K562 (cell line): ENCODE measurements at regions not wholly inside any gene's neighbourhood (a gene's known extent, or its start where the extent isn't known, plus 50 kb on each side); places are given as distances from the start of the nearest gene placed in this dataset.

ENCODE experiments used
- JUND ChIP-seq, 2 experiments: IDR thresholded peaks; 2 replicates in 1 of 2; 3 replicates in 1 of 2; pipeline ENCODE4 v1.6.1; 2011; ENCODE audit warnings: borderline replicate concordance in 2 of 2, low read depth in 2 of 2, low read length in 2 of 2, improper control_type of control experiment in 1 of 2, missing biosample characterization in 1 of 2, missing genetic modification characterization in 1 of 2, missing genetic modification reagents in 1 of 2
- LEF1 ChIP-seq: fragments of 450-650 bp; IDR thresholded peaks from 2 replicates; pipeline ENCODE4 v1.6.1; 2016; ENCODE audit warnings: mild to moderate bottlenecking
- NELFE ChIP-seq: IDR thresholded peaks from 2 replicates; pipeline ENCODE4 v1.6.1; 2011; ENCODE audit warnings: mild to moderate bottlenecking; ENCODE audit not compliant: insufficient read depth, insufficient read length
- PBX2 ChIP-seq, 2 experiments: IDR thresholded peaks in 1 of 2; conservative IDR thresholded peaks in 1 of 2; 2 replicates each; pipeline ENCODE4 v1.6.1; 2016; ENCODE audit warnings: low read depth in 2 of 2, mild to moderate bottlenecking in 1 of 2, missing compliant biosample characterization in 1 of 2, missing genetic modification characterization in 1 of 2, moderate library complexity in 1 of 2
- POLR2A ChIP-seq: fragments of 450-650 bp; conservative IDR thresholded peaks from 2 replicates; pipeline ENCODE4 v1.6.1; 2016
- THAP12 ChIP-seq: fragments of 250-450 bp; sonication (Bioruptor Pico); IDR thresholded peaks from 2 replicates; pipeline ENCODE4 v1.9.0; 2021; ENCODE audit warnings: mild to moderate bottlenecking, inconsistent platforms
- TRIM25 ChIP-seq: fragments of 450-650 bp; IDR thresholded peaks from 2 replicates; pipeline ENCODE4 v1.7.0; 2016; ENCODE audit warnings: borderline replicate concordance
- ZNF134 ChIP-seq: fragments of 250-450 bp; sonication (Bioruptor Pico); conservative IDR thresholded peaks from 2 replicates; pipeline ENCODE4 v1.4.0; 2020
- ZNF766 ChIP-seq: fragments of 200-800 bp; sonication (Bioruptor generic); conservative IDR thresholded peaks from 2 replicates; pipeline ENCODE4 v1.6.1; 2016; ENCODE audit warnings: missing genetic modification characterization, missing compliant biosample characterization
- TF ChIP-seq, protein P1 (sequence below), 2 experiments: fragments of 450-650 bp in 1 of 2; sonication (generic) in 1 of 2; formaldehyde crosslinking in 1 of 2; IDR thresholded peaks; 2 replicates each; pipeline versions ENCODE4 v1.7.1 to v1.9.0; 2016 to 2022; ENCODE audit warnings: inconsistent platforms in 1 of 2, mild to moderate bottlenecking in 1 of 2, missing genetic modification reagents in 1 of 2

- no peak for TF ChIP-seq TRIM25
- TF ChIP-seq POLR2A, result no peak
- TF ChIP-seq LEF1, result no peak
- TF ChIP-seq ZNF766 (CRISPR knock-in tag), result peak; percentile 39; the same call in 1 of the 2 replicates
- TF ChIP-seq ZNF134 (CRISPR knock-in tag), result no peak
- TF ChIP-seq NELFE, result no peak
- TF ChIP-seq, protein P1, sequence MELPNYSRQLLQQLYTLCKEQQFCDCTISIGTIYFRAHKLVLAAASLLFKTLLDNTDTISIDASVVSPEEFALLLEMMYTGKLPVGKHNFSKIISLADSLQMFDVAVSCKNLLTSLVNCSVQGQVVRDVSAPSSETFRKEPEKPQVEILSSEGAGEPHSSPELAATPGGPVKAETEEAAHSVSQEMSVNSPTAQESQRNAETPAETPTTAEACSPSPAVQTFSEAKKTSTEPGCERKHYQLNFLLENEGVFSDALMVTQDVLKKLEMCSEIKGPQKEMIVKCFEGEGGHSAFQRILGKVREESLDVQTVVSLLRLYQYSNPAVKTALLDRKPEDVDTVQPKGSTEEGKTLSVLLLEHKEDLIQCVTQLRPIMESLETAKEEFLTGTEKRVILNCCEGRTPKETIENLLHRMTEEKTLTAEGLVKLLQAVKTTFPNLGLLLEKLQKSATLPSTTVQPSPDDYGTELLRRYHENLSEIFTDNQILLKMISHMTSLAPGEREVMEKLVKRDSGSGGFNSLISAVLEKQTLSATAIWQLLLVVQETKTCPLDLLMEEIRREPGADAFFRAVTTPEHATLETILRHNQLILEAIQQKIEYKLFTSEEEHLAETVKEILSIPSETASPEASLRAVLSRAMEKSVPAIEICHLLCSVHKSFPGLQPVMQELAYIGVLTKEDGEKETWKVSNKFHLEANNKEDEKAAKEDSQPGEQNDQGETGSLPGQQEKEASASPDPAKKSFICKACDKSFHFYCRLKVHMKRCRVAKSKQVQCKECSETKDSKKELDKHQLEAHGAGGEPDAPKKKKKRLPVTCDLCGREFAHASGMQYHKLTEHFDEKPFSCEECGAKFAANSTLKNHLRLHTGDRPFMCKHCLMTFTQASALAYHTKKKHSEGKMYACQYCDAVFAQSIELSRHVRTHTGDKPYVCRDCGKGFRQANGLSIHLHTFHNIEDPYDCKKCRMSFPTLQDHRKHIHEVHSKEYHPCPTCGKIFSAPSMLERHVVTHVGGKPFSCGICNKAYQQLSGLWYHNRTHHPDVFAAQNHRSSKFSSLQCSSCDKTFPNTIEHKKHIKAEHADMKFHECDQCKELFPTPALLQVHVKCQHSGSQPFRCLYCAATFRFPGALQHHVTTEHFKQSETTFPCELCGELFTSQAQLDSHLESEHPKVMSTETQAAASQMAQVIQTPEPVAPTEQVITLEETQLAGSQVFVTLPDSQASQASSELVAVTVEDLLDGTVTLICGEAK (IDR thresholded peaks at IDR 0.05), result peak; percentile 29; the same call in 1 of the 2 replicates
- TF ChIP-seq, protein P1 (CRISPR knock-in tag; IDR thresholded peaks at IDR 0.05), result no peak
- TF ChIP-seq JUND (IDR thresholded peaks at IDR 0.05; ENCODE audit: borderline replicate concordance, low read depth, low read length), result peak; percentile 57
- peak; percentile 38; the same call in 1 of the 3 replicates for TF ChIP-seq JUND (tag; IDR thresholded peaks at IDR 0.05; ENCODE audit: borderline replicate concordance, low read depth, low read length)
- no peak for TF ChIP-seq THAP12
- TF ChIP-seq PBX2 (CRISPR knock-in tag; IDR thresholded peaks at IDR 0.05; ENCODE audit: low read depth), result no peak
- TF ChIP-seq PBX2 (tag; conservative IDR thresholded peaks at IDR 0.05; ENCODE audit: low read depth), result peak; percentile 63
These were observed 98.5 kb downstream of the TFAP2A start (continued) for GRCh38 chr6:10316373-10316721.
